ENCODE measurements at regions not wholly inside any gene's neighbourhood (a gene's known extent, or its start where the extent isn't known, plus 50 kb on each side); places are given as distances from the start of the nearest gene placed in this dataset.

DNA sequence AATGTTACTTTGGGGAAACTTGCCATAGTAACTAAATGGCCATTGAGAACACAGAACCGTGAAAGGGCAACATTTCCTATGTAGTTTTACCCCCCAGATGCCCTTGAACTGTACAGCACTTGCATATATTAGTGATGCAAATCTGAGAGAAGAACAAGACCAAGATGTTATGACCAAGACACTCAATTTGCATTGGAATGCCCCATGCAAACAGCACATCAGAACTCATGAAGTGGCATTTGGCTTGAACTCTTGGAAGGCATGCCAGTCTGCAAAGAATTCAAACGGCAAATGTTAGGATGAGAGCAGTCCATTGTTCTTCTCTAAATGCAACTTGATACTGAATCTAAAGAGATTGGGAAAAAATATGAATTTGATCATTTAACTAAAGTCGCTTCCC, 139.4 kb upstream of the CXorf66 start:
- TF ChIP-seq, protein P1, sequence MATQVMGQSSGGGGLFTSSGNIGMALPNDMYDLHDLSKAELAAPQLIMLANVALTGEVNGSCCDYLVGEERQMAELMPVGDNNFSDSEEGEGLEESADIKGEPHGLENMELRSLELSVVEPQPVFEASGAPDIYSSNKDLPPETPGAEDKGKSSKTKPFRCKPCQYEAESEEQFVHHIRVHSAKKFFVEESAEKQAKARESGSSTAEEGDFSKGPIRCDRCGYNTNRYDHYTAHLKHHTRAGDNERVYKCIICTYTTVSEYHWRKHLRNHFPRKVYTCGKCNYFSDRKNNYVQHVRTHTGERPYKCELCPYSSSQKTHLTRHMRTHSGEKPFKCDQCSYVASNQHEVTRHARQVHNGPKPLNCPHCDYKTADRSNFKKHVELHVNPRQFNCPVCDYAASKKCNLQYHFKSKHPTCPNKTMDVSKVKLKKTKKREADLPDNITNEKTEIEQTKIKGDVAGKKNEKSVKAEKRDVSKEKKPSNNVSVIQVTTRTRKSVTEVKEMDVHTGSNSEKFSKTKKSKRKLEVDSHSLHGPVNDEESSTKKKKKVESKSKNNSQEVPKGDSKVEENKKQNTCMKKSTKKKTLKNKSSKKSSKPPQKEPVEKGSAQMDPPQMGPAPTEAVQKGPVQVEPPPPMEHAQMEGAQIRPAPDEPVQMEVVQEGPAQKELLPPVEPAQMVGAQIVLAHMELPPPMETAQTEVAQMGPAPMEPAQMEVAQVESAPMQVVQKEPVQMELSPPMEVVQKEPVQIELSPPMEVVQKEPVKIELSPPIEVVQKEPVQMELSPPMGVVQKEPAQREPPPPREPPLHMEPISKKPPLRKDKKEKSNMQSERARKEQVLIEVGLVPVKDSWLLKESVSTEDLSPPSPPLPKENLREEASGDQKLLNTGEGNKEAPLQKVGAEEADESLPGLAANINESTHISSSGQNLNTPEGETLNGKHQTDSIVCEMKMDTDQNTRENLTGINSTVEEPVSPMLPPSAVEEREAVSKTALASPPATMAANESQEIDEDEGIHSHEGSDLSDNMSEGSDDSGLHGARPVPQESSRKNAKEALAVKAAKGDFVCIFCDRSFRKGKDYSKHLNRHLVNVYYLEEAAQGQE (IDR thresholded peaks at IDR 0.05), result no peak
- TF ChIP-seq EGR1 (IDR thresholded peaks at IDR 0.05; ENCODE audit: low read depth in 2 of 2), result no peak
- no peak for TF ChIP-seq FOXA1 (IDR thresholded peaks at IDR 0.05)
- TF ChIP-seq RAD21 (IDR thresholded peaks at IDR 0.05), result no peak
- TF ChIP-seq, protein P2, sequence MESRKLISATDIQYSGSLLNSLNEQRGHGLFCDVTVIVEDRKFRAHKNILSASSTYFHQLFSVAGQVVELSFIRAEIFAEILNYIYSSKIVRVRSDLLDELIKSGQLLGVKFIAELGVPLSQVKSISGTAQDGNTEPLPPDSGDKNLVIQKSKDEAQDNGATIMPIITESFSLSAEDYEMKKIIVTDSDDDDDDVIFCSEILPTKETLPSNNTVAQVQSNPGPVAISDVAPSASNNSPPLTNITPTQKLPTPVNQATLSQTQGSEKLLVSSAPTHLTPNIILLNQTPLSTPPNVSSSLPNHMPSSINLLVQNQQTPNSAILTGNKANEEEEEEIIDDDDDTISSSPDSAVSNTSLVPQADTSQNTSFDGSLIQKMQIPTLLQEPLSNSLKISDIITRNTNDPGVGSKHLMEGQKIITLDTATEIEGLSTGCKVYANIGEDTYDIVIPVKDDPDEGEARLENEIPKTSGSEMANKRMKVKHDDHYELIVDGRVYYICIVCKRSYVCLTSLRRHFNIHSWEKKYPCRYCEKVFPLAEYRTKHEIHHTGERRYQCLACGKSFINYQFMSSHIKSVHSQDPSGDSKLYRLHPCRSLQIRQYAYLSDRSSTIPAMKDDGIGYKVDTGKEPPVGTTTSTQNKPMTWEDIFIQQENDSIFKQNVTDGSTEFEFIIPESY (IDR thresholded peaks at IDR 0.05), result no peak
- Histone ChIP-seq H3K4me1 (ENCODE audit: control insufficient read depth in 4 of 4, insufficient read depth in 4 of 4, low read length in 3 of 4) (no peaks in the 10 kb centered on the region), H3K27ac (ENCODE audit: low read depth in 1 of 2, low read length in 2 of 2) (no peak overlapping the region), H3K36me3 (ENCODE audit: control insufficient read depth in 4 of 4, insufficient read depth in 3 of 4, low read depth in 1 of 4, low read length in 3 of 4) (no peaks in the 10 kb centered on the region), H3K27me3 (ENCODE audit: control insufficient read depth in 4 of 4, insufficient read depth in 4 of 4, low read length in 3 of 4) (peaks cover 0 to 6% (median 0%) of the 10 kb centered on the region in 4 donors), H3K4me3 (ENCODE audit: low read depth in 1 of 3, low read length in 3 of 3) (no peak overlapping the region), H3K9ac (ENCODE audit: low read depth in 1 of 2, low read length in 2 of 2) (no peak overlapping the region), H3K9me3 (ENCODE audit: control insufficient read depth in 4 of 4, low read length in 3 of 4) (no peaks in the 10 kb centered on the region)
- 70% methylated on average over 3 of the region's 3 CpGs for WGBS
- DNase-seq (ENCODE audit: low spot score), result no peak

DNA sequence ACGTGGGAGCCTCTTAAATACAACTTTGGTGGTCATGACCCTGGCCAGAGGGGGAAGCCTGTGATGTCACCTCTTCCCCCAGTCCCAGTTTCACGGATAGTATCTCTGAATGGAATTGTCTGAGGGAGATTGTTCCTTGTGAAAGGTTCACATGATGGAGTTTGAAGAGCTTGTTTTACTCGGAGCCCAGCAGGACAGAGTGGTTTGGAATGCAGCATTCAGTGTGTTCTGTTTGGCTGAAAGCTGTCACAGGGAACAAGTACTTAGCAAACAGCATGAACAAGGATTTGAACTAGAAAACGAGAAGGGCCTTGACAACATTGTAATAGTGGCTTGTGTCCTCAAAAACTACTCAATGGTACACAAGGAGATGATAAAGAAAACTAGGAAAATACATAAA, 133.9 kb upstream of the CXorf66 start:
- DNase-seq (ENCODE audit: low spot score), result no peak
- Histone ChIP-seq H3K4me1 (ENCODE audit: control insufficient read depth in 4 of 4, insufficient read depth in 4 of 4, low read length in 3 of 4) (no peaks in the 10 kb centered on the region), H3K4me3 (ENCODE audit: low read depth in 1 of 3, low read length in 3 of 3) (no peak overlapping the region), H3K27ac (ENCODE audit: low read depth in 1 of 2, low read length in 2 of 2) (no peak overlapping the region), H3K9me3 (ENCODE audit: control insufficient read depth in 4 of 4, low read length in 3 of 4) (no peaks in the 10 kb centered on the region), H3K36me3 (ENCODE audit: control insufficient read depth in 4 of 4, insufficient read depth in 3 of 4, low read depth in 1 of 4, low read length in 3 of 4) (no peaks in the 10 kb centered on the region), H3K27me3 (ENCODE audit: control insufficient read depth in 4 of 4, insufficient read depth in 4 of 4, low read length in 3 of 4) (peaks cover 0 to 3% (median 0%) of the 10 kb centered on the region in 4 donors), H3K9ac (ENCODE audit: low read depth in 1 of 2, low read length in 2 of 2) (no peak overlapping the region)
- TF ChIP-seq, protein P3, sequence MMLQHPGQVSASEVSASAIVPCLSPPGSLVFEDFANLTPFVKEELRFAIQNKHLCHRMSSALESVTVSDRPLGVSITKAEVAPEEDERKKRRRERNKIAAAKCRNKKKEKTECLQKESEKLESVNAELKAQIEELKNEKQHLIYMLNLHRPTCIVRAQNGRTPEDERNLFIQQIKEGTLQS (IDR thresholded peaks at IDR 0.05), result no peak
- no peak for TF ChIP-seq HNF4A (conservative IDR thresholded peaks at IDR 0.05)
- 29% methylated on average over 4 of the region's 4 CpGs for WGBS

DNA sequence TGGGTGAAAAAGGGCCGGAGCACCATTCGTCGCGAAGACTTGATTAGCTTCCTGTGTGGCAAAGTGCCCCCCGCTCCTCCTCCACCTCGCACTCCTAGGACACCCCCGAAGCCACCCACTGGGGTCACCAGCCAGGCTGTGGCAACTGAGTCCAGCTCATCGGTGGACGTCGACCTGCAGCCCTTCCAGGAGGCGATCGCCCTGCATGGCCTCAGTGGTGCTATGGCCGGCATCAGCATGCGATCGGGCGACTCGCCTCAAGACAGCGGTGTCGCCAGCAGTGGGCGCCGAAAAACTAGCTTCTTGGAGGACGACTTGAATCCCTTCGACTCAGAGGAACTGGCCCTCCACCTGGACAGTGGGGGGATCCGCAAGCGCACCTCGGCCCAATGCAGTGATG, 126.8 kb upstream of the CXorf66 start:
- peaks cover 1 to 9% (median 6%) of the 10 kb centered on the region in 4 donors for H3K4me1 ChIP-seq (ENCODE audit: control insufficient read depth in 4 of 4, insufficient read depth in 4 of 4, low read length in 3 of 4)
- no peak overlapping the region for H3K27ac ChIP-seq (ENCODE audit: low read depth in 1 of 2, low read length in 2 of 2)
- WGBS, result 90% methylated on average over 26 of the region's 26 CpGs
- H3K4me3 ChIP-seq (ENCODE audit: low read depth in 1 of 3, low read length in 3 of 3), result no peak overlapping the region
- TF ChIP-seq TAF1 (conservative IDR thresholded peaks at IDR 0.05) (no peak), JUND (IDR thresholded peaks at IDR 0.05) (no peak), SP1 (IDR thresholded peaks at IDR 0.05) (no peak), YY1 (IDR thresholded peaks at IDR 0.05) (no peak)
- TF ChIP-seq, protein P4, sequence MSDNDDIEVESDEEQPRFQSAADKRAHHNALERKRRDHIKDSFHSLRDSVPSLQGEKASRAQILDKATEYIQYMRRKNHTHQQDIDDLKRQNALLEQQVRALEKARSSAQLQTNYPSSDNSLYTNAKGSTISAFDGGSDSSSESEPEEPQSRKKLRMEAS (IDR thresholded peaks at IDR 0.05), result no peak
- TF ChIP-seq, protein P3 (IDR thresholded peaks at IDR 0.05), result no peak
- no peak for DNase-seq (ENCODE audit: low spot score)
- H3K36me3 ChIP-seq (ENCODE audit: control insufficient read depth in 4 of 4, insufficient read depth in 3 of 4, low read depth in 1 of 4, low read length in 3 of 4), result no peaks in the 10 kb centered on the region
- peaks cover 0 to 9% (median 0%) of the 10 kb centered on the region in 4 donors for H3K27me3 ChIP-seq (ENCODE audit: control insufficient read depth in 4 of 4, insufficient read depth in 4 of 4, low read length in 3 of 4)
- H3K9me3 ChIP-seq (ENCODE audit: control insufficient read depth in 4 of 4, low read length in 3 of 4), result no peaks in the 10 kb centered on the region
- no peak overlapping the region for H3K9ac ChIP-seq (ENCODE audit: low read depth in 1 of 2, low read length in 2 of 2)
